Fibroblast of peridontal ligament (primary cell): ENCODE measurements at regions not wholly inside any gene's neighbourhood (a gene's known extent, or its start where the extent isn't known, plus 50 kb on each side); places are given as distances from the start of the nearest gene placed in this dataset.
"Not testable (repeated sequence)": the region's sequence is repeated elsewhere in the genome, so short reads cannot be mapped to it uniquely, and the experiment has no call there.

Source experiments
- DNase-seq: peaks from one replicate; pipeline ENCODE4 v3.0.0-alpha.2; 2010; ENCODE audit errors: extremely low read depth

DNA sequence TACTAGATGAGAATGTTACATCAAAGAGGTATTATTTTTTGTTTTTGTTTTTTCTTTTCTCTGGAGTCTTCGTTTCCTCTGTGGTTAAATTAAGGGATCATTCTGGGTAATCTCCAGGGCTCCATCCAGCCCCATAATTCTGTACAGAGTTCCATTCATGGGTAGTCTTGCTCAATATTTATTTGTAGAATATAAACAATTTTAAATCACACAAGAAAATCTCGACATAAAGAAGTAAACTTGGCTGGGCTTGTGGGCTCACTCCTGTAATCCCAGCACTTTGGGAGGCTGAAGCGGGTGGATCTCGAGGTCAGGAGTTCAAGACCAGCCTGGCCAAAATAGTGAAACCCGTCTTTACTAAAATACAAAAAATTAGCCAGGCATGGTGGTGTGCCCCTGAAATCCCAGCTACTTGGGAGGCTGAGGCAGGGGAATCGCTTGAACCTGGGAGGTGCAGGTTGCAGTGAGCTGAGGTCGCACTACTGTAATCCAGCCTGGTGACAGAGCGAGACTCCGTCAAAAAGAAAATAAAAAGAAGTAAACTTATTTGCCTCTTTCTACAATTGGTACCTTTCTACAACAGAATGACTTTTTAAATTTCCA lies 166.8 kb upstream of the TGFBR2 start:
- peak; percentile 20 for DNase-seq

DNA sequence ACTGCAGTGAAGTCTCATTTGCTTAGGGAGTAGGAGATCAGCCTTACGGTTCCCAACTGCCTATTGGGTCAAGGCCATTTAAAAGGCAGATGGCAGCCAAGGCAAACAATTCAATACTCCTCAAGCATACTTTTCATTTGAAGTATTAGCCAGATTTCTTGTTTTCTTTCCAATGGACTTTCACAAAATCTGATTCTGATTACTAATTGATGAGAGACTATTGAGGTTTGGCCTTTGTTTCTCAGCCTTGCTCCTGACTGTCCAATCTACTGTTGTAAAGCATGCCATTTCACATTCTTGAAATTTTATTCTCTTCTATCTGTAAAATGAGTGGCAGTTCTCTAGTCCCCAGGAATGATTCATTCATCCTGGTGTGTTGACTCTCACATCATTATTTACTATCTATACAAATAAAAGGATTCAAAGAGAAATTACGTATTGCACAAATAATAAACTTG lies 166.2 kb upstream of the TGFBR2 start:
- DNase-seq, result peak; percentile 62

DNA sequence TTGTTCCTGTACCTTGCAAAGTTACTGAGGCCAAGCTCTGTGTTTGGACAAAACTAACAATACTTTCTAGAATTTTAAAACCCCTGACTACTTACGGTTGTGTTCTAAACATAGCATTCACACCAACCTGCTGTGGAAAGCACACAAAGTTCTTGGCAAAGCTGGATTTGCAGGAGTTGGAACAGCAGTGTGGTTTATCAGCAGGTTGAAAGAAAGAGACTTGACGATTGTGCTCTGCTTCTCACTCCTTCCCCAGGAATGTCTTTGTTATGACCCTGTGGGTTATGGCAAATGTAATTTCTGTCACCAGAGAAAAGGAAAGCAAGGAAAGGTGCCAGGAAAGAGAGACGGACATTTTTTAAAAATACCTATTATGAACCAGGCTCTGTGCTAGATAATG lies 165.5 kb upstream of the TGFBR2 start:
- DNase-seq, result no peak

DNA sequence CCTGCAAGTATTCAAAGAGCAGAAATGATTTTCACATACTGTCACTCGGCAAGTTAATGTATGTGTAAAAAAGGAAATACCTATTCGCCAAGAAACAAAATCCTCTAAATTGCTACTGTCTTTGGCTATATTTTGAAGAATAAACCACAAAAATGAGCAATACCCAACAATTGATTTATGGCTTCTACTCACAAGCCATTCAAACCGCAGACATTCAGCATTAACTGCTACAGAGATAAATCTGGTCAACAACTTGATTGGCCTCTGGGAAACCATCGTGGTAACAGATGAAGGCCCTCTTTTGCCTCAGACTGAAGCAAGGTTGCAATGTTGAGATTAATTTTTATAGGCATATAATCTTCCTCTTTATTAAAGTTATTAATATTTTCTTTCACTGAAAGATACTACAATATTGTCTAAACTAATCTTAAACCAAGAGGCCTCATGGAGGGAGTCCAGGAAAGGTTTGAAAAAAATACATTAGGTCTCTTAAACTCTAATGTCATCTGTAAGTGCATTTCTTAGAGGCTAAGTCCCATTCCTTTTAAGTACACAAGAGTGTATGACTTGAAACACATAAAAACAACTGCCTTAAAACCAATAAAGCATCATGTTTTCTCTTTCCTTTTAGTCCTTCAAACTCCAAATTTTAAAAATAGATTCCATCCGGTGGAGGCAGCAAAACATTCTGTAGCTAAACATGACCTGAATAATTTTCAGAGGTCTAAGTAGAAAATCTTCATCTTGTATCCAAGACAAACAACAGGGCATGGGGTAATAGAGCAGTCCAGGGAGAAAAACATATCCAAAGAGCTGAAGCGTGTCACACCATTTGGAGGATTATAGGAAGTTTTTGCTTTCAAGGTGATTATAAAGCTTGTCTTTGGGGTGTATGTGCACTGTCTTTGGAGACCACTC lies 162.4 kb upstream of the TGFBR2 start:
- peak; percentile 45 for DNase-seq

DNA sequence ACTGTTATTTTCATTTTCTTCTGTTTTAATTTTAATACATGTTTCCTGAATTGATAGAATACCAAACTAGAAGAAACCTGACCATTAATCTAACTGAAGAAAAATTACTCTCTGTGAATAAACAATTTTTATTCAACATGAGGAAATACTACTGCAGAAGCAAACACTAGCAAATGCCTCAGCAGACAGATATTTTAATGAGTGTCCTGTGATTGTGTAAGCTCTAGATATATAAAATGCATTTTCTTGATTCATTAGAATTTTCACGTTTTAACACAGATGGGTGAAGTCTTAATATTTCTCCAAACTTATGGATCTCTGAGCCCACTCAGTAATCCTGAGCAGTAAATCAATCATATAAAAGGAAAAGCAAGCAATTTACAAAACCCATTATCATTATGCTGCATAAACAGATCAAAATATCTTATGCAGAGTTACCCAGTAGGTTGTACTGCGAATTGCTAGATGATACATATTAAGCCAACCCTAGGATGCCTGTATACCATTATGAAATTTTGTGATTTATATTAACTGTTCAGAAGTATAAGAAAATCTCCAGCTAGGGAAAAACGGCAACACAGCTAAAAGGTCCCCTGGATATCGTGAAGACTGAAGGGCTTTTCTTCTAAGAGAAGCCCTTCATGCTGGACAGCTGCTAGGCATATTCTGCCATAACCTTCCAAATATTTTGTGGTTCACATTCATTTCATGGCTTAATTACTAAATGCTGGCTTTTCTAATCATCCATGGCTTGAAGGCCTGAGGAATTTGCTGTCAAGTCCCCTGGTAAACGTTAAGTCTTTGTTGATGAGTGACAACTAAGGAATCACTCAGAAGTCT lies 157.7 kb upstream of the TGFBR2 start:
- peak; percentile 40 for DNase-seq

DNA sequence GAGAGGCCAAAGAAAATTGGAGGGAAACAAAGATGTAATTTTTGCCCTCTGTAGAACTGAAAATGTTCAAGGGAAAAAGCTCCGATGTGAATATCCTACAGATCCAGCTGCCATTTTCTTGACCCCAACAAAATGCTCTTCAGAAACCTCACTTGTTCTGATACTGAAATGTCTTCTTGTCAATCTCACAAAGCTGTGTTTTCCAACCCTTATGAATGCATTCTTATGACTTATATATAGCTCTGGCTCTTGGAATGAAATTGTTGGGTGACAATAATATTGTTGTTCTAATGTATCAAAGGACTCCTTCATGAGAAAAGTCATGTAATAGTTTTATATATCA lies 157.1 kb upstream of the TGFBR2 start:
- DNase-seq, result no peak

DNA sequence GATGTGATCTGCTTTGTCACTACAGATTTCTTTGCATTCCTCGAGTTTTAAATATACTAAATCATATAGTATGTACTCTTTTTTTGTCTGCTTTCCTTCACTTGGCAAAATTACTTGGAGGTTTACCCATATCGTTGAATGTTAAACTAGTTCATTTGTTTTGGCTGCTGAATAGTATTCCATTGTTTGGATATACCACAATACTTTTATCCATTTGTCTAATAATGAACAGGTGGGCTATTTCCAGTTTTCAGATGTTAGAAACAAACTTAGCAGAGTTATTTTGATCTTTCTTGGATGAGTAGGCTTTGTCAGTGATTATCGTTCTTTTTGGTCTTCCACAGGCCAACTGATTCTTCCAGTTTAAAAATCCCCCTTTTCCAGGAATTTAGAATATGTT lies 154.0 kb upstream of the TGFBR2 start:
- no peak for DNase-seq

DNA sequence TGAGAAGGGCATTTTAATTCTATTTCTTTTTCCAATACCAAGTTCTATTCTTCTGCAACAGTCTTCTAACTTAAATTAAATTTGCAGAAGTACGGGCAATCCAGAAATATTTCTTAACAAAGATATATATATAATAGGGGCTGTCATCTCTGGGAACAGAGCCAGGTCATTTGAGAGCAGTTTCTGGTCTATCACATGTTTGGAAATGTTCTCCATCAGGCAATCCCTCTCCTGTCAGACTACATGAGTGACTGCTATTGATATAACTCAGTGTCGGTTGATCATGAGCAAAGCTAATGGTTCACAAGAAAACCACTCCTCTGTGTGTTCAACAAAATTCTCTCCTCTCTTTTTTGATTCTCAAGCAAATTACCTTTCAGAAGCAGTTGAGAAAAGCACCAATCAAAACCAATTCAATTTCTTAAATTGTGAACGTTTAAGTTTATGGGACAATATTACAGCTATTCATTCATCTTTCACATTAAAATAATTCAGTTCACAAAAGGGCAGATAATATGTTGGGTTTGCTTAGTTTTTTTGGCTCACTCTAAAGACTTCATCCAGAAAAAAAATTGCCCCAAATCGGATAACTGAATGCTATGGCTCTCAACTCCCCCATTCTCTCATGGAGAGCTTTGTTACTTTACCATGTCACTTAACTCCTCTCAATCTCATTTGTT lies 152.9 kb upstream of the TGFBR2 start:
- DNase-seq, result peak; percentile 28

DNA sequence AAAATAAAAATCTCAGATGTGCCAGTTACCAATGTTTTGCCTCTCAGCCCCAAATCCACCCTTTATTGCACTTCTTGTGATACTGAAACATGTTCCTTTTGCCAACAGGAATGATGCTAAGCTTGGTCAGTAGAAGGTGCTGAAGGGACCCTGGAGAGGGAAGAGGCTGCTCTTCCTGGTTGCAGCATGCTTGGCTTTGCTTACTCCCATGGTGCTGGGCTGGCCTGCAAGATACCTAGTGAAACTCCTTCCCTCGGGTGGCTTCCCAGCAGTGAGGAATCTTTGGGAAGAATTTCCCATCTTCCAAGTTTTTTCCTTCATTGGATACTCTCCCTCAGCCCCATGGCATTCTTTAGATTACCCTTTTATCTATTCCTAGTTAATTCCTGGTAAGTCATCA lies 151.8 kb upstream of the TGFBR2 start:
- no peak for DNase-seq

DNA sequence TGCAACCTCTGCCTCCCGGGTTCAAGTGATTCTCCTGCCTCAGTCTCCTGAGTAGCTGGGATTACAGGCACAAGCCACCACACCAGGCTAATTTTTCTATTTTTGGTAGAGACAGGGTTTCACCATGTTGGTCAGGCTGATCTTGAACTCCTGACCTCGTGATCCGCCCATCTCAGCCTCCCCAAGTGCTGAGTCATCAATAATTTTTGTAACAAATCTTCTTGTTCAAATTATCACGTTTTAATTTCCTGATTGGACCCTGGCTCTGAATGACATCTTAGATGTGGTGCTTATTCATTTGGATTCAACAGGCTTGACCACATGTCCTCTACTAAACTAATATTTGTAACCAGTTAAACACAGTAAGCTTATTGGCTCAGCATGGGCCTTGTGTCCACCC lies 151.3 kb upstream of the TGFBR2 start:
- DNase-seq, result not testable (repeated sequence)

DNA sequence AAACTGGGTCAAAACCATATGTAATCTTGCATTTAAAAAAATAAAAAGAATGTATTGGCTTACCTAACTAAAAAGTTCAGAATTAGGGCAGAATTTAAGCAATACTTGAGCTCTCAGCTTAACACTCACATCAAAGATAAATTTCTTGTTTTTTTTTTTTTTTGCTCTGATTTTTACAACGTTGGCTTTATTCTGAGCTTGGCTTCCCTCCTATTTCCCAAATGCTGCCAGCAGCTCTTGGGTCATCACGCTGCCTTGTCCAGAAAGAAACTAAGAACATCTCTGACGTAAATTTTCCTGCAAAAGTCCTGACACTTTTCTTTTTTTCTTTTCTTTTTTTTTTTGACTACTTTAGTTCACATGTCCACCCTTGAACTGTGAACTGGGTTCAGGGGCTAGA lies 150.6 kb upstream of the TGFBR2 start:
- DNase-seq, result no peak

DNA sequence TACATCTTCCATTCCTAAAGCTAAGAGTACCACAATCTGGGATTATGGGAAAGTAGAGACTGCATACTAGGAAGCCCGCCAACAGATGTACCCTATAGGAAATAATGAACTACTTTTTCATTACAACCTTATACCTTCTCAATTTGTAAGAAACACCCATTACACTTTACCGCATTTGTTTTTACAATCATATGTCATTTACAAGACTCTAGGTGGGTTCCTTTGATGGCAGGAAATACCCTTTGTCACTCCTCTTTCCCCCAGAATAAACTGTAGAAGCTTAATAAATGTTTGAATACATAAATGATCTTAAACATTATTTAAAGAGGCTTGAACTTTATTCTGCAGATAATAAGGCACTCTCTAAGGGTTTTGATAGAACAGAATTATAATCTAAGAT lies 150.1 kb upstream of the TGFBR2 start:
- no peak for DNase-seq

DNA sequence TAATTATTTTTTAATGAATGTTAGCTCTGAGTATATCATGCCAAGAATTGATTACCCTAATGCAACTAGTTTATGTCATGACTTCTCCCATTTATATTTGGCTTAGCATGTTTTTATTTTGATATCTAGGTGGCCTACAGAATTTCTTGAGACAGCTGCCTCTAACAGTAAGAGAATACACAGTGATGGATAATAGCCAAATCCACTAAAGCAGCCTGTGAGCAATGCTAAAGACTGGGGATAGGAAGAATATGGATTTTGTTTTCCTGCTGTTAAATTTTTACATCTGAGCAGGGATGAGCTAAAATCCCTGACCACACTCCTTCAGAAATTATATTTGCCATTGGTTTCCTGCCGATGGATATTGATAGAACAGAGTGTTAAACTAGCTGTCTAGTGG lies 149.3 kb upstream of the TGFBR2 start:
- DNase-seq, result no peak

DNA sequence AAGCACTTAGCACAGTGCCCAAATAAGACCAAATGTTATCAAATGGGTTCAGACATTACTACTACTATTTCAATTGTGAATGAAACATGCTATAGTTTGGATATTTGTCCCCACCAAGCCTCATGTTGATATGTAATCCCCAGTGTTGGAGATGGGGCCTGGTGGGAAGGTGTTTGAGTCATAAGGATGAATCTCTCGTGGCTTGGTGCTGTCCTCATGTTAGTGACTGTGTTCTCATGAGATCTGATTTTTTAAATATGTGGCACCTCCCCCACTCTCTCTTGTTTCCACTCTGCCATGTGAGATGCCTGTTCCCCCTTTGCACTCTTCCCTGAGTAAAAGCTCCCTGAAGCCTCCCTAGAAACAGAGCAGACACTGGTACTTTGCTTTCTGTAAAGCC lies 148.7 kb upstream of the TGFBR2 start:
- no peak for DNase-seq

DNA sequence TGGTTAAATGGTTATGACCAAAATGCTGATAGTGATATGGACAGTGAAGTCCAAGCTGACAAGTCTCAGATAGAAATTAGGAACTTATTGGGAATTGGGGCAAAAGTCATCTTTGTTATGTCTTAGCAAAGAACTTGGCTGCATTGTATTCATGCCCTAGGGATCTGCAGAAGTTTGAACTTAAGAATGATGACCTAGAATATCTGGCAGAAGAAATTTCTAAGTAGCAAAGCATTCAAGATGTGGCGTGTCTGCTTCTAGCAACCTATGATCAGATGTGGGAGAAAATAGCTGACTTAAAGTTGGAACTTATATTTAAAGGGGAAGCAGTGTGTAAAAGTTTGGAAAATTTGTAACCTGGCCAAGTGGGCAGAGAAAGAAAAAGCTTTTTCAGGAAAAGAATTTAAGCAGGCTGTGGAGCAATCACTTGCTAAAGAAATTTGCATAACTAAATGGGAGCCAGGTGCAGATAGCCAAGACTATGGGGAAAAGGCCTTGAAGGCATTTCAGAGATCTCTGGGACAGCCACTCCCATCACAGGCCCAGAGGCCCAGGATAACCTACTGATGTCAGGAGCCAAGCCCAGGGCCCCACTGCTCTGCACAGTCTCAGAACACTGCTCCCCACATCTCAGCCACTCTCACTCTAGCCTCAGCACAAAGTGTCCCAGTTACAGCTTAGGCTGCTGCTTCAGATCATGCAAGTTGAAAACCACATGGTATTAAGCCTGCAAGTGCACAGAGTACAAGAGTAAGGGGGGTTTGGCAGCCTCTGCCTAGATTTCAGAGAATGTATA lies 147.8 kb upstream of the TGFBR2 start:
- peak; percentile 25 for DNase-seq

DNA sequence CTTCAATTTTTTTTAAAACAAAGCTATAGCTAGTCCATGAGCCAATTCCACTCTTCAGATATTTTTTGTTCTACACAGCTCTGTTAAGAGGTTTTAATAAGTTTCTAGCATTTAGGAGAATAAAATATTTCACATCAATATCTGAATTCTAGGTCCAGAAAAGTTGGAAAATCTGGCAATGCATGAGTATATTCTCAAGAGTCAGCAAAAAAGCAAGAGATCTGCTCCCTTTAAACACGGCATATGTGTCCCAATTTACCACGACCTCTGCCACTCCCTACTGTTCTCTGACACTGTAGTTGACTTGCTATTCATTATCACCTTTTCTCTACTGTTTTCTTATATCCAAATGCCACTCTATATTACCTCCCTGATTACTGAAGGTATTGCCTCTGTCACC lies 145.1 kb upstream of the TGFBR2 start:
- no peak for DNase-seq

DNA sequence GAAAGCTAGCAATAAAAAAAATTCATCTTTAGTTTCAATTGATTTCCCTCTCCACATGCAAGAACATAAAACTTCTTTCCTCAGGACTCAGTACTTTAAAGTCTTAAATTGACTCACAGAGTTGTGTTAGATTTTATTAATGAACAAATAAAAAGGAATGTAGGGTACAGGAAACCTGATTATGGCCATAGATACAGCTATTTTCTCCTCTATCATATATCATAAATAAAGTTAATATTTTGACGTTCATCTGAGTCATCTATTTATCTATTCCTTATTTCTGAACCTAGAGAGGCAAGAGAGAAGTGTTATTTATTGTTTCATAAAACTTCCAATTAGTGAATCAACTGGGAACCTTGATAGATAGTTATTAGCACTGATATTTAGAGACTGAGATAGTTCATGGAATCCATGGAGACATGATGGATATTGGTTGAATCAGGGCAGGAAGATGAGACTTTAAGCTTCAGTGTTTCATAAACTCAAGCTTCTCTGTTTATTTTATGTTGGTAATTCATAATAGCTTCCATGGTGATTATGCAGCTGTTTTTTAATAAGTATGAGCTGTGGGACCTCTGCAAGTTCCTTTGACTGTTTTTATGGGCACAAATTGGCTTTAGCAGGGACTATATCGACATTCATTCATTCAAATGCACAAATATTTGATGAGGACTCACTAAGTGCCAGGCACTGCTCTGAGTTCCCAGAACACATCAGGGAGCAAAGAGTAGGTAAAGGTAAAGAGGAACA lies 143.5 kb upstream of the TGFBR2 start:
- DNase-seq, result no peak

DNA sequence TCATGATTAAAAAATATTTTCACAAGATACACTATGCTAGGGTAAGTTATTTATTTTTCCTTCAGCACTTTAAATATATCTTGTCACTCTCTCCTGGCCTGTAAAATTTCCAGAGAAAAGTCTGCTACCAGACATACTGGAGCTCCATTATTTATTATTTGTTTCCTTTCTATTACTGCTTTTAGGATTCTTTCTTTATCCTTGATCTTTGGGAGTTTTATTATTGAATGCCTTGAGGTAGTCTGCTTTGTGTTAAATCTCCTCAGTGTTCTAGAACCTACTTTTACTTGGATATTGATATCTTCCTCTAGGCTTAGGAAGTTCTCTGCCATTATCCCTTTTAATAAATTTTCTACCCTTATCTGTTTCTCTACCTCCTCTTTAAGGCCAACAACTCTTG lies 142.0 kb upstream of the TGFBR2 start:
- no peak for DNase-seq

DNA sequence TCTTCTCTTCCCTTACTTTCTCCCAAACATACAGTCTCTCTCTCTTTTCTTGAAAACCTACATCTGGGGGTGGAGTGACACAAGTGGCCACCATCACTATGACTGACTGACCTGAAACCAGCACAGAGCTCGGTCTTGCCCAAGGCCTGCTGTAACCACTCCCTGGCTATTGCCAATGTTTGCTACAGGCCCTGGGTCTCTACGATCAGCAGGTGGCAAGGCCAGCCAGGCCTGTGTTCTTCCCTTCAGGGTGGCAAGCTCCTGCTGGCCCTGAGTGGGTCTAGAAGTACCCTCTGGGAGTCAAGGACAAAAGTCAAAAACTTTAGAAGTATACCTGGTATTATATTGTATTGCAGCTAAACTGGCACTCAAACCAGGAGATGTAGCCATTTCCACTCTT lies 140.9 kb upstream of the TGFBR2 start:
- DNase-seq, result no peak

DNA sequence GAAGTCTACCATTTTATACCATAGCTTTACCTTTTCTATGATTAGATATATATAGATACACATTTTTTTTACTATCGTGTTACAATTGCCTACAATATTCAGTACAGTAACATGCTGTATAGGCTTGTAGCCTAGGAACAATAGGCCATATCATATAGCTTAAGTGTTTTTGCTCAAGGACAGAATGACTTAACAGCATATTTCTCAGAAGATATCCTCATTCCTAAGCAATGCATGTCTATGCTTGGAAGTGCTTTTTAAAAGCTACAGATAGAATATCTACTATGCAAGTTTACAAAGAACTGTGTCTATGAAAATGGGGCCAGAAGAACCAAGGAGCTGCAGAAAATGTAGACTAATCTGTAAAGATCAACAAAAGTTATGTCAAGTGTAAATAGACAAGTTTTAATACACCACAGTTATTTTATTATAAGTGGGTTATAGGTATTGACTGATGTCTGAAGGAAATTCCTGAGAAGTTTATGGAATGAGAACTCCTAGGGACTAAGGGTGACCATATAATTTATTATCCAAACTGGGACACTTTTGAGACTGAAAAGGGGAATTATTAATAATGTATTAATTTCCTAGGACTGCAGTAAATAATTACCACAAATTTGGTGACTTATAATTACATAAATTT lies 138.7 kb upstream of the TGFBR2 start:
- peak; percentile 23 for DNase-seq
